Duodenal mucosa (tissue), 2 donors: ENCODE measurements at regions not wholly inside any gene's neighbourhood (a gene's known extent, or its start where the extent isn't known, plus 50 kb on each side); places are given as distances from the start of the nearest gene placed in this dataset.

ENCODE experiments used
- H3K27ac ChIP-seq: one replicate; pipeline ENCODE4 v1.7.0; 2013; ENCODE audit warnings: low read depth, low read length
- H3K27me3 ChIP-seq, 2 donors: one replicate each; pipeline ENCODE4 v1.7.0; 2013; ENCODE audit warnings: low read length in 2 of 2, control low read depth in 1 of 2; ENCODE audit not compliant: insufficient read depth in 2 of 2, control insufficient read depth in 1 of 2
- H3K36me3 ChIP-seq, 2 donors: one replicate each; pipeline ENCODE4 v1.7.0; 2013; ENCODE audit warnings: low read length in 2 of 2, control low read depth in 1 of 2; ENCODE audit not compliant: insufficient read depth in 2 of 2, control insufficient read depth in 1 of 2
- H3K4me1 ChIP-seq, 2 donors: one replicate each; pipeline ENCODE4 v1.7.0; 2013; ENCODE audit warnings: low read length in 2 of 2, control low read depth in 1 of 2; ENCODE audit not compliant: insufficient read depth in 2 of 2, control insufficient read depth in 1 of 2
- H3K4me3 ChIP-seq, 2 donors: one replicate each; pipeline ENCODE4 v1.7.0; 2013; ENCODE audit warnings: low read length in 2 of 2, low read depth in 1 of 2
- H3K9ac ChIP-seq, 2 donors: one replicate each; pipeline ENCODE4 v1.7.0; 2013; ENCODE audit warnings: low read length in 2 of 2, low read depth in 1 of 2
- H3K9me3 ChIP-seq, 2 donors: one replicate each; pipeline ENCODE4 v1.7.0; 2013; ENCODE audit warnings: low read length in 2 of 2, control low read depth in 1 of 2; ENCODE audit not compliant: control insufficient read depth in 1 of 2

DNA sequence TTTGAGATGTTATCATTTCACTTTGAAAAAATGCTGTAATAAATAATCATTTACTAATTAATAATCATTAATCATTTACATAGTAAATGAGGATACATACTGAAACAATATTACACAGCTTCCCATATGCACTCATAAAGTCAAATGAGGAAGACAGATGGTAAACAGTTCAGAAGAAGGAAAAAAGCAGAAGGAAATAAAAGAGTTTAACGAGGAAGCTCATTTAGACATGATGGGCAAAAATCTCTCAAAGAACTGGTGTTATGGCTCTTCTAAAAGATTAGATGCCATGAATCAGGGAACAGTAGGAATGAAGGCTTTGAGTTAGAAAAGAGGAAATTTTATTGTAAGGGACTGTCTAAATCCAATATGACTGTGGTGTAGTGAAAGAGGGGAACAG, 347.6 kb downstream of the PTPRC start:
- no peak overlapping the region for H3K4me3 ChIP-seq
- no peaks in the 10 kb centered on the region for H3K36me3 ChIP-seq
- no peak overlapping the region for H3K9ac ChIP-seq
- H3K27ac ChIP-seq, result no peak overlapping the region
- no peaks in the 10 kb centered on the region for H3K9me3 ChIP-seq
- H3K4me1 ChIP-seq, result no peaks in the 10 kb centered on the region
- no peaks in the 10 kb centered on the region for H3K27me3 ChIP-seq

DNA sequence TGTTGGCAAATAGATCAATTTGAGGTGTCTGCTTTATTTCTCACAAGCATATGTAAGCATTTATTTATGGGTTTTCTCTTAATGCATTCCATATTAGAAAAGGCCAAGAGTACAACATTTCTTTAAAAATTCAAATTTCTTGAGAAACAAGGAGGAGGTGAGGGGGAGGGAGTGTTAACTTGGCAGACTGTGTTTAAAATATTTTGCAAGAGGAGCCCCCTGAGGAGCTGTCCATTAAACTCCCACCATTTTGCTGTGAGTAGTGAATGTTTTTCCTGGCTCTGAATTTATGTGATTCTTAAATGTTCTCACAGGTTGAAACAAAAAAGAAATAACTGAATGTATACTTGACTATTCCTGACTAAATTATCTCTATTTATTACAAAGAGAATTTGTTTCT, 363.8 kb downstream of the PTPRC start:
- Histone ChIP-seq H3K36me3 (no peaks in the 10 kb centered on the region), H3K4me3 (no peak overlapping the region), H3K27me3 (no peaks in the 10 kb centered on the region), H3K9me3 (no peaks in the 10 kb centered on the region), H3K9ac (no peak overlapping the region), H3K4me1 (no peaks in the 10 kb centered on the region), H3K27ac (no peak overlapping the region)

DNA sequence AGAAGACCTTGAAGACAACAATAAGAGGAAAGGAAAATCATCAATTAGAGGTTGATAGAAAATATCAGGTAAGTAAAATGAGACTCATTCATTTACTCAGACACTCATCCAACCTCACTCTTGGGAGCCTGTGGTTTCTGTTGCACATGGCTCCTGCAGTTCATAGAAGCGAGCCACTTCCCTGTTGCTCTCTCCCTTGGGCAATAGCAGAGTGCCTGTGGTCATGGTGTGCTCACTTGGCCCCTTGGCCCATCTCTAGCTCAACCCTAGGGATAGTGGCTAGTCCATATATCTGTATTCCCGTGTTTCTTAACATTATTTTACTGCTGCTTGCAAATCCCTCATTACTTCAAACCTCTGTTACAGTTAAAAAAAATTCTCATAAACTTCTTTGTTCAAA, 368.6 kb downstream of the PTPRC start:
- Histone ChIP-seq H3K27me3 (no peaks in the 10 kb centered on the region), H3K9me3 (no peaks in the 10 kb centered on the region), H3K9ac (no peak overlapping the region), H3K4me1 (peaks cover 0 to 3% of the 10 kb centered on the region in 2 donors), H3K36me3 (no peaks in the 10 kb centered on the region), H3K4me3 (no peak overlapping the region), H3K27ac (no peak overlapping the region)

DNA sequence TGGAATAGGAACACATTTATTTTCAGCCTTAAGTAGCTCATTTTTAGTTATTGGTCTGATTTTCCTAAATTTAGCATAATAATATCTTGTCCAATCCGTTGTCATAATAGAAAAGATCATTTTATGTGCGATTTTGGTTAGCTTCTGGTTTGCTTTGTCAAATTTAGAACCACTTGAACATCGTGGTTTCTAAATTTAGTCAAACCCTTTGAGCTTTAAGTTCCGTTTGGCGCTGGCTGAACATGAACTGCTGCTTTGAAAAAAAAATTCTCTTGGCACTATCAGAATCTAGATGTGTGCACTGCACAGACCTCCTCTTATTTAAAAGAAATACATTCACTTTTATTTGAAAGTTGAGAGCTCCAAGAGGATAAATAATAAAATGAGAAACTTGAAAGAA, 370.6 kb downstream of the PTPRC start:
- Histone ChIP-seq H3K4me3 (no peak overlapping the region), H3K27ac (no peak overlapping the region), H3K9ac (no peak overlapping the region), H3K4me1 (peaks cover 0 to 3% of the 10 kb centered on the region in 2 donors), H3K9me3 (no peaks in the 10 kb centered on the region), H3K27me3 (no peaks in the 10 kb centered on the region), H3K36me3 (no peaks in the 10 kb centered on the region)

DNA sequence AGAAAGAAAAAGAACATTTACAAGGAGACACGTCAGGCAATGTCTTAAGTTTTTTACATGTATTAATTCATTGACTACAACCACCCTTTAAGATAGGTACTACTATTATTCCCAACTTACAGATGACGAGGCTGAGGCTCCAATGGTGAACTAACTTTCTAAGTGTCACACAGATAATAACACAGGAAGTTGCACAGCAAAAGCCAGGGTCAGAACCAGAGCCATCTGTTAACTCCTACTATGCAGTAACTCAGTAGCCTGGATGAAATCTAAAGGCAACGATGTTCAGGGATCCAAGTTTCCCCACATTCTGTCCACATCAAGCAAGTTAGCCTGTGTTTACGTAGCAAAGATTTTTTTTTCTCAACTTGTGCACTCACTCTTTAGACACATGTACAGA, 371.7 kb downstream of the PTPRC start:
- no peaks in the 10 kb centered on the region for H3K36me3 ChIP-seq
- H3K9ac ChIP-seq, result no peak overlapping the region
- no peaks in the 10 kb centered on the region for H3K9me3 ChIP-seq
- H3K4me3 ChIP-seq, result no peak overlapping the region
- no peak overlapping the region for H3K27ac ChIP-seq
- H3K27me3 ChIP-seq, result no peaks in the 10 kb centered on the region
- peaks cover 0 to 3% of the 10 kb centered on the region in 2 donors for H3K4me1 ChIP-seq

DNA sequence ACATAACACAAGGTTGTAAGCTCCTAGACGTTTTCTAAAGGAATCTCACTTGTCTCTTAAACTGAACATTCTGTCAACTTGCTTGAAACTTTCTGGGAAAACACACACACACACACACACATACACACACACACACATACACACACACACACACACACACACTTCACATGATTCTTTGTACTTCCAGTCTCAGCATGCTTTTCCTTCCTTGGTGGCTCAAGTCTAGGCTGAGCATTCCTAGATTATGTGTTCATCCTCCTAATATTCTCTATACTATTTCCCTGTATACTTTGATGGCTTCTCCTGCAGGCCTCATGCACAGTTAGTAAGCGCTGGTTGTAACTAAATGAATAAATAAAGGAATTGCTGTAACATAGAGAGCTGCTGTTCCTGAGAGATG, 372.1 kb downstream of the PTPRC start:
- no peaks in the 10 kb centered on the region for H3K36me3 ChIP-seq
- no peaks in the 10 kb centered on the region for H3K9me3 ChIP-seq
- no peak overlapping the region for H3K4me3 ChIP-seq
- no peak overlapping the region for H3K9ac ChIP-seq
- peaks cover 0 to 3% of the 10 kb centered on the region in 2 donors for H3K4me1 ChIP-seq
- H3K27ac ChIP-seq, result no peak overlapping the region
- no peaks in the 10 kb centered on the region for H3K27me3 ChIP-seq

DNA sequence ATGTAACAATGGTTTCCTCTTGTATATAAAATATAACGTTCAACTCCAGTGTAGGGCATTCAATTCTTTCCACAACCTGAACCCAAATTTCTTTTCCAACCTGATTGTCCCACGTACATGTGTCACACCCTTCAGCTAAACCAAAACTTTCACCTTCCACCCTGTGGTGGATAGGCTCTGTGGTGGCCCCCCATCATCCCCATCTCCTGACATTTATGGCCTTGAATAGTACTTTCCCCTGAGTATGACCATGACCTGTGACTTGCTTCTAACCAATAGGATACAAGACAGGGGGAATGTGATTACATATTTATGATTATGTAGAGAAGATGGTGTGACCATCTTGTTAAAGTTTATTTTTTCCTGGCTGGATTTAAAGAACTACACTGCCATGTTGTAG, 377.0 kb downstream of the PTPRC start:
- Histone ChIP-seq H3K9ac (no peak overlapping the region), H3K9me3 (no peaks in the 10 kb centered on the region), H3K4me3 (no peak overlapping the region), H3K27me3 (no peaks in the 10 kb centered on the region), H3K36me3 (no peaks in the 10 kb centered on the region), H3K4me1 (no peaks in the 10 kb centered on the region), H3K27ac (no peak overlapping the region)

DNA sequence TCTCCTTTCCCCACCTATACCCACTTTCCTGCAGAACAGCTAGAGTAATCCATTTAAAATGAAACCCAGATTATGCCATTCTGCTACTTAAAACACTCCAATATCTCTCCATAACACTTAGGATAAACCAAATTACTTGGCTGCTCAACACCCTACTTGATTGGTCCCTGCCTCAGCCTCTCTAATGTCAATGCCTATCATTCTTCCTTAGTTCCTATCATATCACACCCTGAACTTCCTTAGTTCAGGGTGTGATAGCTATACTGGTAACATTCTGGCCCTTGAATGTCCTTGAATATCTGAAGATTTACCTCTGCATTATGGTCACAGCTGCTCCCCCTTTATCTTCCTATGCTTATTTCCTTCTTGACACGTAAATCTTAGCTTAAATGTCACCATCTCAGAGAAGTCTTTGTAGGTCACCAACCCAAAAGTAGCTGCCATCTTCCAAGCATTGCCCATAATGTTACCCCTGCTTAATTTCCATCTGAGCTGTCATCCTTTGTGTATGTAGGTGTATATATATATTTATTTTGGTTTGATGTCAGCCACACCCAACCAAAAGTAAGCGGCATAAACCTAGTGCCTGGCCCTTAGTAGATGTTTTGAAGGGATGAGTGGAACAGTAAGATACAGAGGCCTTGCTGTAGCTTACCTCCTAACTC, 379.8 kb downstream of the PTPRC start:
- Histone ChIP-seq H3K4me1 (no peaks in the 10 kb centered on the region), H3K27me3 (no peaks in the 10 kb centered on the region), H3K9ac (no peak overlapping the region), H3K36me3 (no peaks in the 10 kb centered on the region), H3K9me3 (no peaks in the 10 kb centered on the region), H3K27ac (no peak overlapping the region), H3K4me3 (no peak overlapping the region)

DNA sequence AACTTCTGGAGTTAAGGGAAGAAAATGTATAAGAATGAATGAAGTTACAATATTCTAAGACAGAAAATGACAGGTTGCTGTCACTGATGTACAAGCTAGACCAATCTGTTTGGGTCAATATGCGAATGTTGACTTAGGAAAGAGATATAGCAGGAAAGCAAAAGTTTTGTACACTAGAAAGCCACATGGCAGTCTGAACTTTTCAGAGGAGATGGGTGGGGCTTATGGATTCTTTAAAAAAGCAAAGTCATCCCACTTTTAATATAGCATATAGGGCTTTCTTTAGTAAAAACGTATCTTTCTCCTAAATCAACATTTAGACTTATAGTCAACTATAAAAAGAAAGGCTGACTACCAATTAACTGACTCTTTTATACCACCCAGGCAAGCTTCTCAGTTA, 381.2 kb downstream of the PTPRC start:
- Histone ChIP-seq H3K9ac (no peak overlapping the region), H3K27ac (no peak overlapping the region), H3K9me3 (no peaks in the 10 kb centered on the region), H3K36me3 (no peaks in the 10 kb centered on the region), H3K4me1 (no peaks in the 10 kb centered on the region), H3K27me3 (no peaks in the 10 kb centered on the region), H3K4me3 (no peak overlapping the region)

DNA sequence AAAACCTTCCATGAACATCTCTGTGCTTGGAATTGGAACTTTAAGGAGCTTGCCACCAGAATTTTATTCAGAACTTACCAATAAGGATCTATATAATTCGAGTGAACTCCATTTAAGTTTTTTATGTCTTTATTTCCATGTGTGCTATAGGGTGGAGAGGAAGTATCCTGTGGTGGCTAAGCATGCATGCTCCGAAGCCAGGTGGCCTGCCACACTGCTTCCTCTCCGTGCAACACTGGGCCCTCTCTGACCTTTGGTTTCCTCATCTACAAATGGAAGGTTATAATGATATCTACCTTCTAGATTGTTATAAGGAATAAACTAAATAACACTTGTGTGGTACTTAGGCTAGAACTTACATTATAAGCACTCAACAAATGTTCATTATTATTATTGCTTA, 382.1 kb downstream of the PTPRC start:
- Histone ChIP-seq H3K9ac (no peak overlapping the region), H3K27me3 (no peaks in the 10 kb centered on the region), H3K9me3 (no peaks in the 10 kb centered on the region), H3K27ac (no peak overlapping the region), H3K4me3 (no peak overlapping the region), H3K36me3 (no peaks in the 10 kb centered on the region), H3K4me1 (no peaks in the 10 kb centered on the region)

DNA sequence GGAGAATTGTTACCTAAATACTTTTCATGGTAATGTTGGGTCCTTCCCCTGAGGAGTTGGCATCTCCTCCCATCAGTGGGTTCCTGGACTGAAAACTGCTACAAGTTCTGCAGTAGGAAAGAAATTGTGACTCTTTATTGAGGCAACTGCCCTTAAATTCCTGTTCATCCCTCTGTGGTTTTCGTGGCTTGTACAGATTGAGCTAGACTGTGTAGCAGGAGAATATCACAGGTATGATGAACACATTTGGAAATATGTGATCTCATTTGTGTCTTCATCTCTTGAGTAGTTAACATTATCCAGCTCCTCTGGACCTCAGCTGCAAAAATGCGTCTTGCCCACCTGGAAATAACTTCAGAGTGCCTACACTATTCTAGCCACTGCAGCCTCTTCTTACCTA, 390.6 kb downstream of the PTPRC start:
- Histone ChIP-seq H3K27me3 (no peaks in the 10 kb centered on the region), H3K4me3 (no peak overlapping the region), H3K27ac (no peak overlapping the region), H3K9me3 (no peaks in the 10 kb centered on the region), H3K9ac (no peak overlapping the region), H3K4me1 (no peaks in the 10 kb centered on the region), H3K36me3 (no peaks in the 10 kb centered on the region)
